Fibroblast of lung (primary cell): ENCODE measurements at regions not wholly inside any gene's neighbourhood (a gene's known extent, or its start where the extent isn't known, plus 50 kb on each side); places are given as distances from the start of the nearest gene placed in this dataset.

Experiments
- DNase-seq, 2 donors: peaks; one replicate each; pipeline versions ENCODE4 v3.0.0 to v3.0.0-alpha.2; 2010; ENCODE audit warnings: low read depth in 2 of 2
- H2AFZ ChIP-seq: 2 replicates; pipeline ENCODE4 v1.5.1; 2012; ENCODE audit warnings: low read length, control low read depth, inconsistent platforms
- H3K27ac ChIP-seq: 2 replicates; pipeline ENCODE4 v1.5.1; 2011; ENCODE audit warnings: low read length, control low read depth; ENCODE audit not compliant: insufficient read depth
- H3K27me3 ChIP-seq: 2 replicates; pipeline ENCODE4 v1.5.1; 2011; ENCODE audit warnings: mild to moderate bottlenecking, low read length; ENCODE audit not compliant: control insufficient read depth, insufficient read depth
- H3K36me3 ChIP-seq: 2 replicates; pipeline ENCODE4 v1.5.1; 2011; ENCODE audit warnings: low read length; ENCODE audit not compliant: control insufficient read depth, insufficient read depth
- H3K4me1 ChIP-seq: 2 replicates; pipeline ENCODE4 v1.5.1; 2011; ENCODE audit warnings: low read length; ENCODE audit not compliant: control insufficient read depth, insufficient read depth; ENCODE audit errors: extremely low read depth
- H3K4me2 ChIP-seq: 2 replicates; pipeline ENCODE4 v1.5.1; 2011; ENCODE audit warnings: low read length, control low read depth; ENCODE audit not compliant: insufficient read depth; ENCODE audit errors: extremely low read depth
- H3K4me3 ChIP-seq, 4 experiments: fragments of 200-600 bp in 1 of 4; sonication (generic) in 1 of 4; replicated peaks in 1 of 4; 2 replicates each; pipeline ENCODE4 v1.5.1; 2011 to 2016; ENCODE audit warnings: low read length in 4 of 4, low read depth in 3 of 4, mild to moderate bottlenecking in 3 of 4, control low read depth in 2 of 4, inconsistent platforms in 1 of 4, mixed read lengths in 1 of 4; ENCODE audit not compliant: insufficient read depth in 1 of 4; ENCODE audit errors: control extremely low read depth in 1 of 4
- H3K79me2 ChIP-seq: 2 replicates; pipeline ENCODE4 v1.5.1; 2012; ENCODE audit warnings: mild to moderate bottlenecking, low read length, inconsistent platforms; ENCODE audit not compliant: control insufficient read depth, insufficient read depth
- H3K9ac ChIP-seq: 2 replicates; pipeline ENCODE4 v1.5.1; 2011; ENCODE audit warnings: mild to moderate bottlenecking, low read length, control low read depth; ENCODE audit not compliant: insufficient read depth
- H3K9me3 ChIP-seq: 2 replicates; pipeline ENCODE4 v1.5.1; 2012; ENCODE audit warnings: low read depth, low read length; ENCODE audit not compliant: control insufficient read depth, insufficient read depth
- H4K20me1 ChIP-seq: 2 replicates; pipeline ENCODE4 v1.5.1; 2011; ENCODE audit warnings: low read length; ENCODE audit not compliant: control insufficient read depth, insufficient read depth; ENCODE audit errors: extremely low read depth
- CTCF ChIP-seq, 2 donors: IDR thresholded peaks in 1 of 2; conservative IDR thresholded peaks in 1 of 2; 1 replicate in 1 of 2; 2 replicates in 1 of 2; pipeline ENCODE4 v1.5.1; 2011 to 2012; ENCODE audit warnings: low read length in 2 of 2, control low read depth in 1 of 2, inconsistent platforms in 1 of 2, low read depth in 1 of 2, mild to moderate bottlenecking in 1 of 2
- EZH2 ChIP-seq: IDR thresholded peaks from 2 replicates; pipeline ENCODE4 v1.5.1; 2012; ENCODE audit warnings: low read length, control low read depth, mild to moderate bottlenecking; ENCODE audit errors: missing control alignments

- no peak overlapping the region for H3K9ac ChIP-seq
- no peak overlapping the region for H2AFZ ChIP-seq
- no peak overlapping the region for H3K4me3 ChIP-seq
- no peaks in the 10 kb centered on the region for H3K9me3 ChIP-seq
- H3K27me3 ChIP-seq: no peaks in the 10 kb centered on the region
- no peaks in the 10 kb centered on the region for H3K36me3 ChIP-seq
- TF ChIP-seq EZH2 (no peak), CTCF (conservative IDR thresholded peaks at IDR 0.05 in 1 of 2, IDR thresholded peaks at IDR 0.05 in 1 of 2; ENCODE audit: low read depth in 1 of 2, low read length in 2 of 2) (peak in 1 of 2 donors; percentile 31)
- DNase-seq: peak in 1 of 2 donors; percentile 36
- H3K79me2 ChIP-seq: no peaks in the 10 kb centered on the region
- no peaks in the 10 kb centered on the region for H4K20me1 ChIP-seq
- no peak overlapping the region for H3K27ac ChIP-seq
- H3K4me1 ChIP-seq: no peaks in the 10 kb centered on the region
- H3K4me2 ChIP-seq: no peak overlapping the region
Measured at GRCh38 chr2:167342769-167343168, 454.5 kb downstream of the XIRP2 start.

GRCh38 chr2:167340322-167340721 lies 452.0 kb downstream of the XIRP2 start:
- Histone ChIP-seq H3K4me1 (no peaks in the 10 kb centered on the region), H3K36me3 (no peaks in the 10 kb centered on the region), H3K79me2 (no peaks in the 10 kb centered on the region), H2AFZ (no peak overlapping the region), H3K27me3 (no peaks in the 10 kb centered on the region), H3K4me3 (no peak overlapping the region), H3K9ac (no peak overlapping the region), H3K9me3 (no peaks in the 10 kb centered on the region), H3K4me2 (no peak overlapping the region), H4K20me1 (no peaks in the 10 kb centered on the region), H3K27ac (no peak overlapping the region)
- no peak for TF ChIP-seq CTCF (conservative IDR thresholded peaks at IDR 0.05 in 1 of 2, IDR thresholded peaks at IDR 0.05 in 1 of 2; ENCODE audit: low read depth in 1 of 2, low read length in 2 of 2)
- TF ChIP-seq EZH2: no peak
- DNase-seq: no peak

GRCh38 chr2:167336213-167336612 lies 447.9 kb downstream of the XIRP2 start:
- no peak for DNase-seq
- Histone ChIP-seq H3K9me3 (no peaks in the 10 kb centered on the region), H2AFZ (no peak overlapping the region), H4K20me1 (no peaks in the 10 kb centered on the region), H3K4me1 (no peaks in the 10 kb centered on the region), H3K36me3 (no peaks in the 10 kb centered on the region), H3K27me3 (no peaks in the 10 kb centered on the region), H3K4me2 (no peak overlapping the region), H3K27ac (no peak overlapping the region), H3K4me3 (no peak overlapping the region), H3K79me2 (no peaks in the 10 kb centered on the region), H3K9ac (no peak overlapping the region)
- TF ChIP-seq CTCF (conservative IDR thresholded peaks at IDR 0.05 in 1 of 2, IDR thresholded peaks at IDR 0.05 in 1 of 2; ENCODE audit: low read depth in 1 of 2, low read length in 2 of 2) (no peak), EZH2 (no peak)
